GM12878 (cell line): ENCODE measurements at regions not wholly inside any gene's neighbourhood (a gene's known extent, or its start where the extent isn't known, plus 50 kb on each side); places are given as distances from the start of the nearest gene placed in this dataset.
"Not testable (repeated sequence)": the region's sequence is repeated elsewhere in the genome, so short reads cannot be mapped to it uniquely, and the experiment has no call there.

Experiments used
- ATAC-seq: fragments of 200-7000 bp; cut with Tn5 transposase; 3 replicates; pipeline ENCODE4 v1.9.1; 2020; ENCODE audit warnings: mild to moderate bottlenecking, moderate library complexity
- BruUV-seq: library from RNA; stranded (reverse); fragments of 400-500 nt; replicated peaks from 2 replicates; lab custom pipeline; 2021; lab: Mats Ljungman, UMichigan
- CTCF ChIA-PET: fragments of 300-600 bp; sonication (Branson Sonifier 250); formaldehyde crosslinking; extraction: SDS; loops from one replicate; lab custom pipeline; 2021; ENCODE audit warnings: inconsistent platforms; lab: Yijun Ruan, JAX
- POLR2A ChIA-PET: fragments of 350-600 bp; formaldehyde crosslinking; extraction: SDS; loops from one replicate; lab custom pipeline; 2021; ENCODE audit warnings: inconsistent platforms; lab: Charles Lee
- RAD21 ChIA-PET: fragments of 300-600 bp; sonication (Branson Sonifier 250); formaldehyde crosslinking; loops from one replicate; lab custom pipeline; 2023; ENCODE audit warnings: antibody characterized with exemption; ENCODE audit not compliant: unreplicated experiment; lab: Charles Lee
- SMC1A ChIA-PET: fragments of 300-600 bp; sonication (Branson Sonifier 250); formaldehyde crosslinking; loops from one replicate; lab custom pipeline; 2023; ENCODE audit not compliant: unreplicated experiment, uncharacterized antibody; lab: Charles Lee
- DNase-seq: peaks from one replicate; pipeline ENCODE4 v3.0.0-alpha.2; 2011; ENCODE audit warnings: low read depth, low spot score
- FAIRE-seq: peaks from 3 replicates; lab custom pipeline; 2011; peaks lifted over from hg19 to GRCh38; lab: Jason Lieb, UNC
- H2AFZ ChIP-seq: 2 replicates; pipeline ENCODE4 v1.6.0; 2011; ENCODE audit warnings: low read depth, low read length, control low read depth; ENCODE audit not compliant: control insufficient read depth
- H3K27ac ChIP-seq: 2 replicates; pipeline ENCODE4 v1.5.1; 2011; ENCODE audit warnings: control low read depth; ENCODE audit not compliant: control insufficient read depth, insufficient read depth
- H3K27me3 ChIP-seq, 2 experiments: replicated peaks in 1 of 2; 2 replicates each; pipeline versions ENCODE4 v1.6.0 to v1.6.1; 2011; ENCODE audit warnings: low read length in 1 of 2; ENCODE audit not compliant: control insufficient read depth in 2 of 2, insufficient read depth in 2 of 2
- H3K36me3 ChIP-seq, 2 experiments: 2 replicates each; pipeline ENCODE4 v1.5.1; 2011; ENCODE audit warnings: low read length in 1 of 2; ENCODE audit not compliant: control insufficient read depth in 2 of 2, insufficient read depth in 2 of 2
- H3K4me1 ChIP-seq: 2 replicates; pipeline ENCODE4 v1.6.1; 2011; ENCODE audit warnings: mild to moderate bottlenecking, low read length, moderate library complexity, mixed read lengths; ENCODE audit not compliant: control insufficient read depth, insufficient read depth
- H3K4me2 ChIP-seq: 2 replicates; pipeline ENCODE4 v1.6.0; 2011; ENCODE audit warnings: control low read depth; ENCODE audit not compliant: control insufficient read depth, insufficient read depth
- H3K4me3 ChIP-seq: fragments of 200-600 bp; sonication (generic); 2 replicates; pipeline ENCODE4 v1.5.1; 2016
- H3K79me2 ChIP-seq: 2 replicates; pipeline ENCODE4 v1.6.0; 2011; ENCODE audit warnings: low read length; ENCODE audit not compliant: control insufficient read depth, insufficient read depth
- H3K9ac ChIP-seq: 2 replicates; pipeline ENCODE4 v1.8.0; 2011; ENCODE audit warnings: low read length, control low read depth, mixed read lengths; ENCODE audit not compliant: control insufficient read depth, insufficient read depth
- H3K9me3 ChIP-seq: replicated peaks from 3 replicates; pipeline ENCODE4 v1.5.1; 2011; ENCODE audit warnings: mild to moderate bottlenecking, low read length; ENCODE audit not compliant: control insufficient read depth, insufficient read depth
- H4K20me1 ChIP-seq: 2 replicates; pipeline ENCODE4 v1.6.0; 2011; ENCODE audit not compliant: control insufficient read depth, insufficient read depth
- IKZF1 ChIP-seq: fragments of 450-650 bp; conservative IDR thresholded peaks from 2 replicates; pipeline ENCODE4 v1.6.1; 2017; ENCODE audit warnings: antibody characterized with exemption, mild to moderate bottlenecking
- IKZF2 ChIP-seq, 2 experiments: fragments of 450-650 bp; IDR thresholded peaks; 2 replicates each; pipeline ENCODE4 v1.6.1; 2017; ENCODE audit warnings: mild to moderate bottlenecking in 2 of 2, moderate library complexity in 2 of 2
- MTA2 ChIP-seq: fragments of 450-650 bp; IDR thresholded peaks from 2 replicates; pipeline ENCODE4 v1.6.1; 2016; ENCODE audit warnings: low read depth, mild to moderate bottlenecking, moderate library complexity
- NR2F1 ChIP-seq: fragments of 450-650 bp; conservative IDR thresholded peaks from 2 replicates; pipeline ENCODE4 v1.6.1; 2017; ENCODE audit warnings: mild to moderate bottlenecking
- WGBS: methylation state at CpG from one replicate; pipeline ENCODE4 v1.1.6; 2016; ENCODE audit warnings: low lambda C conversion rate; ENCODE audit not compliant: insufficient replicate concordance, insufficient coverage; ENCODE audit errors: missing lambda C conversion rate; 5-methylcytosine and 5-hydroxymethylcytosine counted together
- in situ Hi-C: fragments of 300-500 bp; cut with MboI; formaldehyde crosslinking; loops from 9 replicates; pipeline ENCODE4 v1.14.3; 2018; ENCODE audit warnings: mixed read lengths
- intact Hi-C: fragments of 100-400 bp; cut with micrococcal nuclease; formaldehyde crosslinking; loops from one replicate; pipeline ENCODE4 v1.14.2; 2022; ENCODE audit not compliant: unreplicated experiment

GRCh38 chr14:105746800-105747502 is 220.6 kb downstream of the TMEM121 start:
- H3K4me3 ChIP-seq, H3K79me2 ChIP-seq, SMC1A ChIA-PET, H3K9ac ChIP-seq, H2AFZ ChIP-seq, H3K9me3 ChIP-seq, in situ Hi-C loops, H3K27me3 ChIP-seq, intact Hi-C loops, H3K36me3 ChIP-seq, DNase-seq, H3K4me1 ChIP-seq, H3K4me2 ChIP-seq, FAIRE-seq, RAD21 ChIA-PET, H3K27ac ChIP-seq, CTCF ChIA-PET, BruUV-seq, POLR2A ChIA-PET, H4K20me1 ChIP-seq: not testable (repeated sequence)
- peak; percentile 50 for ATAC-seq
- no CpG with 5 or more reads among the region's 16 CpGs for WGBS

GRCh38 chr14:105747503-105748203 is 221.3 kb downstream of the TMEM121 start:
- H3K79me2 ChIP-seq, H3K9ac ChIP-seq, H3K9me3 ChIP-seq, H2AFZ ChIP-seq, H3K36me3 ChIP-seq, H3K27me3 ChIP-seq, SMC1A ChIA-PET, FAIRE-seq, H3K4me1 ChIP-seq, POLR2A ChIA-PET: not testable (repeated sequence)
- ATAC-seq, result peak; percentile 82
- no CpG with 5 or more reads among the region's 31 CpGs for WGBS
- peak; percentile 22; the same call in 1 of the 2 replicates for TF ChIP-seq MTA2
- peak; percentile 87 for TF ChIP-seq NR2F1
- TF ChIP-seq IKZF2 (IDR thresholded peaks at IDR 0.05), result peak; percentile 18 to 27; a peak in 2 of 4 replicates
- TF ChIP-seq IKZF1, result peak; percentile 37; the same call in 1 of the 2 replicates
- TF ChIP-seq, all 136 proteins: peak for 4; not testable (repeated sequence) for 132
- CTCF ChIA-PET, BruUV-seq, DNase-seq, H3K27ac ChIP-seq, in situ Hi-C loops, H3K4me3 ChIP-seq, RAD21 ChIA-PET, H4K20me1 ChIP-seq, intact Hi-C loops: not testable (repeated sequence)
- 0 out of 2 replicates have a peak overlapping the region, but pooled peaks have one; percentile 22 for H3K4me2 ChIP-seq
